ENCODE measurements at regions not wholly inside any gene's neighbourhood (a gene's known extent, or its start where the extent isn't known, plus 50 kb on each side); places are given as distances from the start of the nearest gene placed in this dataset.

GRCh38 chrX:149992918-149993317, 54.6 kb upstream of the EOLA2 start:
- Mint-ChIP-seq H3K27me3 (ENCODE audit: low read depth) (no peaks in the 10 kb centered on the region), H3K36me3 (ENCODE audit: low read depth) (peaks cover 3% of the 10 kb centered on the region), H3K4me3 (no peak overlapping the region), H3K4me1 (ENCODE audit: low read depth) (no peaks in the 10 kb centered on the region), H3K9me3 (ENCODE audit: insufficient read depth) (no peaks in the 10 kb centered on the region), H3K27ac (no peak overlapping the region)
- DNase-seq (no peak), ATAC-seq (no peak)
- CTCF ChIA-PET: no interaction called here
- POLR2A ChIA-PET: no interaction called here

- no peaks in the 10 kb centered on the region for H3K27me3 Mint-ChIP-seq (ENCODE audit: low read depth)
Measured at GRCh38 chrX:149993989-149994388, 55.7 kb upstream of the EOLA2 start.

GRCh38 chrX:149996515-149996914, 58.2 kb upstream of the EOLA2 start:
- Mint-ChIP-seq H3K9me3 (ENCODE audit: insufficient read depth) (no peaks in the 10 kb centered on the region), H3K4me1 (ENCODE audit: low read depth) (no peaks in the 10 kb centered on the region), H3K36me3 (ENCODE audit: low read depth) (peaks cover 3% of the 10 kb centered on the region), H3K27ac (no peak overlapping the region), H3K4me3 (no peak overlapping the region), H3K27me3 (ENCODE audit: low read depth) (no peaks in the 10 kb centered on the region)
- ChIA-PET CTCF (no interaction called here), POLR2A (no interaction called here)
- DNase-seq (no peak), ATAC-seq (no peak)

More at GRCh38 chrX:149993989-149994388, 55.7 kb upstream of the EOLA2 start:
- H3K9me3 Mint-ChIP-seq (ENCODE audit: insufficient read depth): no peaks in the 10 kb centered on the region
- ChIA-PET CTCF (no interaction called here), POLR2A (no interaction called here)
- ATAC-seq: no peak
- DNase-seq: no peak
- no peak overlapping the region for H3K27ac Mint-ChIP-seq
- H3K4me3 Mint-ChIP-seq: no peak overlapping the region
- H3K4me1 Mint-ChIP-seq (ENCODE audit: low read depth): no peaks in the 10 kb centered on the region
- peaks cover 3% of the 10 kb centered on the region for H3K36me3 Mint-ChIP-seq (ENCODE audit: low read depth)

GRCh38 chrX:150005027-150005426, 66.7 kb upstream of the EOLA2 start:
- ChIA-PET CTCF (no interaction called here), POLR2A (no interaction called here)
- no peaks in the 10 kb centered on the region for H3K4me1 Mint-ChIP-seq (ENCODE audit: low read depth)
- DNase-seq: no peak
- no peak overlapping the region for H3K27ac Mint-ChIP-seq
- ATAC-seq: no peak
- H3K36me3 Mint-ChIP-seq (ENCODE audit: low read depth): no peaks in the 10 kb centered on the region
- no peaks in the 10 kb centered on the region for H3K9me3 Mint-ChIP-seq (ENCODE audit: insufficient read depth)
- no peak overlapping the region for H3K4me3 Mint-ChIP-seq
- H3K27me3 Mint-ChIP-seq (ENCODE audit: low read depth): no peaks in the 10 kb centered on the region

- Mint-ChIP-seq H3K9me3 (ENCODE audit: insufficient read depth) (no peaks in the 10 kb centered on the region), H3K4me3 (no peak overlapping the region), H3K27me3 (ENCODE audit: low read depth) (no peaks in the 10 kb centered on the region), H3K36me3 (ENCODE audit: low read depth) (no peaks in the 10 kb centered on the region), H3K4me1 (ENCODE audit: low read depth) (no peaks in the 10 kb centered on the region), H3K27ac (no peak overlapping the region)
- DNase-seq: no peak
- ChIA-PET CTCF (no interaction called here), POLR2A (no interaction called here)
- ATAC-seq: no peak
Measured at GRCh38 chrX:150007356-150007755, 69.1 kb upstream of the EOLA2 start.

- ChIA-PET CTCF (no interaction called here), POLR2A (no interaction called here)
- Mint-ChIP-seq H3K4me1 (ENCODE audit: low read depth) (no peaks in the 10 kb centered on the region), H3K27me3 (ENCODE audit: low read depth) (no peaks in the 10 kb centered on the region), H3K9me3 (ENCODE audit: insufficient read depth) (no peaks in the 10 kb centered on the region), H3K4me3 (no peak overlapping the region), H3K27ac (no peak overlapping the region), H3K36me3 (ENCODE audit: low read depth) (no peaks in the 10 kb centered on the region)
- DNase-seq (no peak), ATAC-seq (no peak)
Measured at GRCh38 chrX:150012647-150013381, 74.5 kb upstream of the EOLA2 start.

- POLR2A ChIA-PET: no interaction called here
- DNase-seq (no peak), ATAC-seq (no peak)
- H3K9me3 Mint-ChIP-seq (ENCODE audit: insufficient read depth): no peaks in the 10 kb centered on the region
- H3K4me3 Mint-ChIP-seq: no peak overlapping the region
- no peaks in the 10 kb centered on the region for H3K27me3 Mint-ChIP-seq (ENCODE audit: low read depth)
- H3K27ac Mint-ChIP-seq: no peak overlapping the region
- CTCF ChIA-PET: no interaction called here
- H3K36me3 Mint-ChIP-seq (ENCODE audit: low read depth): no peaks in the 10 kb centered on the region
- no peaks in the 10 kb centered on the region for H3K4me1 Mint-ChIP-seq (ENCODE audit: low read depth)
Measured at GRCh38 chrX:150014525-150014924, 76.2 kb upstream of the EOLA2 start.

- ATAC-seq (no peak), DNase-seq (no peak)
- Mint-ChIP-seq H3K36me3 (ENCODE audit: low read depth) (no peaks in the 10 kb centered on the region), H3K4me1 (ENCODE audit: low read depth) (no peaks in the 10 kb centered on the region), H3K9me3 (ENCODE audit: insufficient read depth) (no peaks in the 10 kb centered on the region), H3K27ac (no peak overlapping the region), H3K4me3 (no peak overlapping the region), H3K27me3 (ENCODE audit: low read depth) (no peaks in the 10 kb centered on the region)
- ChIA-PET CTCF (no interaction called here), POLR2A (no interaction called here)
Measured at GRCh38 chrX:150017868-150018267, 79.6 kb upstream of the EOLA2 start.

- H3K36me3 Mint-ChIP-seq (ENCODE audit: low read depth): no peaks in the 10 kb centered on the region
- no peak overlapping the region for H3K27ac Mint-ChIP-seq
- ChIA-PET CTCF (no interaction called here), POLR2A (no interaction called here)
- no peaks in the 10 kb centered on the region for H3K4me1 Mint-ChIP-seq (ENCODE audit: low read depth)
- H3K9me3 Mint-ChIP-seq (ENCODE audit: insufficient read depth): no peaks in the 10 kb centered on the region
- no peak overlapping the region for H3K4me3 Mint-ChIP-seq
- DNase-seq (no peak), ATAC-seq (no peak)
- no peaks in the 10 kb centered on the region for H3K27me3 Mint-ChIP-seq (ENCODE audit: low read depth)
Measured at GRCh38 chrX:150018931-150019361, 80.7 kb upstream of the EOLA2 start.

GRCh38 chrX:150028692-150029091, 90.4 kb upstream of the EOLA2 start:
- CTCF ChIA-PET: no interaction called here
- POLR2A ChIA-PET: no interaction called here
- Mint-ChIP-seq H3K27me3 (ENCODE audit: low read depth) (no peaks in the 10 kb centered on the region), H3K4me3 (no peak overlapping the region), H3K9me3 (ENCODE audit: insufficient read depth) (peaks cover 11% of the 10 kb centered on the region), H3K4me1 (ENCODE audit: low read depth) (peaks cover 10% of the 10 kb centered on the region), H3K36me3 (ENCODE audit: low read depth) (peaks cover 7% of the 10 kb centered on the region), H3K27ac (no peak overlapping the region)
- no peak for ATAC-seq
- no peak for DNase-seq

GRCh38 chrX:150032742-150033141, 94.5 kb upstream of the EOLA2 start:
- POLR2A ChIA-PET: no interaction called here
- CTCF ChIA-PET: no interaction called here

GRCh38 chrX:150034788-150035187, 96.5 kb upstream of the EOLA2 start:
- Mint-ChIP-seq H3K4me1 (ENCODE audit: low read depth) (no peaks in the 10 kb centered on the region), H3K4me3 (no peak overlapping the region), H3K36me3 (ENCODE audit: low read depth) (no peaks in the 10 kb centered on the region), H3K27ac (no peak overlapping the region), H3K9me3 (ENCODE audit: insufficient read depth) (peaks cover 8% of the 10 kb centered on the region), H3K27me3 (ENCODE audit: low read depth) (peaks cover 3% of the 10 kb centered on the region)
- POLR2A ChIA-PET: no interaction called here
- no peak for ATAC-seq
- CTCF ChIA-PET: no interaction called here
- no peak for DNase-seq

More at GRCh38 chrX:150032742-150033141, 94.5 kb upstream of the EOLA2 start:
- peaks cover 19% of the 10 kb centered on the region for H3K9me3 Mint-ChIP-seq (ENCODE audit: insufficient read depth)
- H3K4me3 Mint-ChIP-seq: no peak overlapping the region
- peaks cover 3% of the 10 kb centered on the region for H3K27me3 Mint-ChIP-seq (ENCODE audit: low read depth)
- DNase-seq (no peak), ATAC-seq (no peak)
- no peak overlapping the region for H3K27ac Mint-ChIP-seq
- peaks cover 10% of the 10 kb centered on the region for H3K4me1 Mint-ChIP-seq (ENCODE audit: low read depth)
- peaks cover 7% of the 10 kb centered on the region for H3K36me3 Mint-ChIP-seq (ENCODE audit: low read depth)

- peaks cover 6% of the 10 kb centered on the region for H3K27me3 Mint-ChIP-seq (ENCODE audit: low read depth)
- no peaks in the 10 kb centered on the region for H3K4me1 Mint-ChIP-seq (ENCODE audit: low read depth)
- DNase-seq (no peak), ATAC-seq (no peak)
- peaks cover 8% of the 10 kb centered on the region for H3K9me3 Mint-ChIP-seq (ENCODE audit: insufficient read depth)
- H3K36me3 Mint-ChIP-seq (ENCODE audit: low read depth): no peaks in the 10 kb centered on the region
- ChIA-PET POLR2A (no interaction called here), CTCF (no interaction called here)
- no peak overlapping the region for H3K27ac Mint-ChIP-seq
- no peak overlapping the region for H3K4me3 Mint-ChIP-seq
Measured at GRCh38 chrX:150035531-150035930, 97.2 kb upstream of the EOLA2 start.

Measured in activated CD8-positive, alpha-beta T cell treated with anti-CD3 and anti-CD28 coated beads, Interleukin-2, amount 10 ng/mL, durations not matched to agents 7 days and 5 days (primary cell).